ENCODE measurements at regions not wholly inside any gene's neighbourhood (a gene's known extent, or its start where the extent isn't known, plus 50 kb on each side); places are given as distances from the start of the nearest gene placed in this dataset.

- no peak for TF ChIP-seq POLR2A (IDR thresholded peaks at IDR 0.05)
- TF ChIP-seq CTCF (IDR thresholded peaks at IDR 0.05), result no peak
- 89 to 94% methylated on average over 5 of the region's 5 CpGs for WGBS, 2 donors
- H3K4me3 ChIP-seq (ENCODE audit: low read depth, poor library complexity, severe bottlenecking), result no peak overlapping the region
- DNase-seq (ENCODE audit: low spot score in 2 of 2), result no peak
- intact Hi-C loops (cut with DNase I; ENCODE audit: low total_unique reads), result no loop called here
Observed at GRCh38 chr5:125038477-125038876, 292.0 kb upstream of the ZNF608 start.

GRCh38 chr5:125041798-125042197 is 295.4 kb upstream of the ZNF608 start:
- WGBS, 2 donors, result 50 to 63% methylated on average over 2 of the region's 2 CpGs
- H3K4me3 ChIP-seq (ENCODE audit: low read depth, poor library complexity, severe bottlenecking), result no peak overlapping the region
- TF ChIP-seq CTCF (IDR thresholded peaks at IDR 0.05), result no peak
- no peak for TF ChIP-seq POLR2A (IDR thresholded peaks at IDR 0.05)
- DNase-seq (ENCODE audit: low spot score in 2 of 2), result no peak
- intact Hi-C loops (cut with DNase I; ENCODE audit: low total_unique reads), result no loop called here

GRCh38 chr5:125042261-125042890 is 295.9 kb upstream of the ZNF608 start:
- no peak for DNase-seq (ENCODE audit: low spot score in 2 of 2)
- no peak for TF ChIP-seq CTCF (IDR thresholded peaks at IDR 0.05)
- no peak for TF ChIP-seq POLR2A (IDR thresholded peaks at IDR 0.05)
- no peak overlapping the region for H3K4me3 ChIP-seq (ENCODE audit: low read depth, poor library complexity, severe bottlenecking)

GRCh38 chr5:125043781-125044391 is 297.4 kb upstream of the ZNF608 start:
- peak; percentile 35 to 85 for DNase-seq (ENCODE audit: low spot score in 2 of 2)
- H3K4me3 ChIP-seq (ENCODE audit: low read depth, poor library complexity, severe bottlenecking), result no peak overlapping the region

More at GRCh38 chr5:125042261-125042890, 295.9 kb upstream of the ZNF608 start:
- intact Hi-C loops (cut with DNase I; ENCODE audit: low total_unique reads), result no loop called here
- WGBS, 2 donors, result 64 to 75% methylated on average over 1 of the region's 1 CpG

GRCh38 chr5:125044491-125045282 is 298.2 kb upstream of the ZNF608 start:
- 87 to 93% methylated on average over 8 of the region's 8 CpGs for WGBS, 2 donors
- TF ChIP-seq POLR2A (IDR thresholded peaks at IDR 0.05) (no peak), CTCF (IDR thresholded peaks at IDR 0.05) (no peak)
- intact Hi-C loops (cut with DNase I; ENCODE audit: low total_unique reads), result no loop called here
- no peak overlapping the region for H3K4me3 ChIP-seq (ENCODE audit: low read depth, poor library complexity, severe bottlenecking)
- no peak for DNase-seq (ENCODE audit: low spot score in 2 of 2)

More at GRCh38 chr5:125043781-125044391, 297.4 kb upstream of the ZNF608 start:
- WGBS, 2 donors, result 34 to 40% methylated on average over 8 of the region's 8 CpGs
- intact Hi-C loops (cut with DNase I; ENCODE audit: low total_unique reads), result no loop called here
- TF ChIP-seq POLR2A (IDR thresholded peaks at IDR 0.05) (no peak), CTCF (IDR thresholded peaks at IDR 0.05) (no peak)

Measured in lower leg skin (tissue), 4 donors.